ENCODE measurements at regions not wholly inside any gene's neighbourhood (a gene's known extent, or its start where the extent isn't known, plus 50 kb on each side); places are given as distances from the start of the nearest gene placed in this dataset.
"Not testable (repeated sequence)": the region's sequence is repeated elsewhere in the genome, so short reads cannot be mapped to it uniquely, and the experiment has no call there.

GRCh38 chr4:188387179-188387791 is 248.0 kb downstream of the TRIML1 start:
- no peaks in the 10 kb centered on the region for H3K9me2 ChIP-seq (replicated peaks; ENCODE audit: low read length)
- H4K20me1 ChIP-seq (ENCODE audit: low read length): no peaks in the 10 kb centered on the region
- POLR2A ChIA-PET (ENCODE audit: unreplicated experiment): no interaction called here
- DNase-seq (no peak), ATAC-seq (no peak)
- H3K4me2 ChIP-seq (ENCODE audit: low read length): no peak overlapping the region
- no peaks in the 10 kb centered on the region for H3K9me3 ChIP-seq (ENCODE audit: low read length)
- no peak overlapping the region for H3K9ac ChIP-seq (ENCODE audit: low read length)
- intact Hi-C loops (cut with micrococcal nuclease): no loop called here
- no peaks in the 10 kb centered on the region for H3F3A ChIP-seq (ENCODE audit: low read length, unreplicated experiment)
- no TSS peak for BruUV-seq (replicated peaks)
- H3K79me2 ChIP-seq (ENCODE audit: low read length): no peaks in the 10 kb centered on the region
- no peak overlapping the region for H2AFZ ChIP-seq (ENCODE audit: low read length)
- H3K4me3 ChIP-seq (ENCODE audit: low read length): no peak overlapping the region
- H3K27ac ChIP-seq (ENCODE audit: low read length): no peak overlapping the region
- no peak for TF ChIP-seq CTCF (conservative IDR thresholded peaks at IDR 0.05; ENCODE audit: low read depth, low read length)
- no peak for TF ChIP-seq EZH2 (IDR thresholded peaks at IDR 0.05; ENCODE audit: low read length, unreplicated experiment)
- no peak for TF ChIP-seq EZH2phosphoT487 (IDR thresholded peaks at IDR 0.05; ENCODE audit: borderline replicate concordance, low read length)
- CTCF ChIA-PET: interaction anchor here (0.5 kb wide), 1 partner anchor 1793 kb away, joined by 3 read pairs; no protein-coding TSS in a partner anchor
- no peaks in the 10 kb centered on the region for H3K4me1 ChIP-seq (ENCODE audit: insufficient read depth, low read length)
- H3K36me3 ChIP-seq (ENCODE audit: low read depth, low read length): no peaks in the 10 kb centered on the region
- H3K27me3 ChIP-seq (ENCODE audit: low read length): no peaks in the 10 kb centered on the region

GRCh38 chr4:188391349-188391748 is 252.1 kb downstream of the TRIML1 start:
- BruUV-seq (replicated peaks); H3F3A ChIP-seq (ENCODE audit: low read length, unreplicated experiment); H3K27ac ChIP-seq (ENCODE audit: low read length): not testable (repeated sequence)

GRCh38 chr4:188396037-188396436 is 256.8 kb downstream of the TRIML1 start:
- POLR2A ChIA-PET (ENCODE audit: unreplicated experiment): no interaction called here
- Histone ChIP-seq H4K20me1 (ENCODE audit: low read length) (no peaks in the 10 kb centered on the region), H3K4me2 (ENCODE audit: low read length) (no peak overlapping the region), H3K9ac (ENCODE audit: low read length) (no peak overlapping the region), H3F3A (ENCODE audit: low read length, unreplicated experiment) (no peaks in the 10 kb centered on the region), H3K4me3 (ENCODE audit: low read length) (no peak overlapping the region), H2AFZ (ENCODE audit: low read length) (no peak overlapping the region), H3K4me1 (ENCODE audit: insufficient read depth, low read length) (no peaks in the 10 kb centered on the region), H3K36me3 (ENCODE audit: low read depth, low read length) (no peaks in the 10 kb centered on the region), H3K27ac (ENCODE audit: low read length) (no peak overlapping the region), H3K9me2 (replicated peaks; ENCODE audit: low read length) (no peaks in the 10 kb centered on the region), H3K27me3 (ENCODE audit: low read length) (no peaks in the 10 kb centered on the region), H3K79me2 (ENCODE audit: low read length) (no peaks in the 10 kb centered on the region), H3K9me3 (ENCODE audit: low read length) (no peaks in the 10 kb centered on the region)
- DNase-seq (no peak), ATAC-seq (no peak)
- CTCF ChIA-PET: no interaction called here
- intact Hi-C loops (cut with micrococcal nuclease): no loop called here
- no peak for TF ChIP-seq EZH2phosphoT487 (IDR thresholded peaks at IDR 0.05; ENCODE audit: borderline replicate concordance, low read length)
- TF ChIP-seq CTCF (conservative IDR thresholded peaks at IDR 0.05; ENCODE audit: low read depth, low read length): no peak
- TF ChIP-seq EZH2 (IDR thresholded peaks at IDR 0.05; ENCODE audit: low read length, unreplicated experiment): no peak
- no TSS peak for BruUV-seq (replicated peaks)

More at GRCh38 chr4:188391349-188391748, 252.1 kb downstream of the TRIML1 start:
- intact Hi-C loops (cut with micrococcal nuclease); H3K36me3 ChIP-seq (ENCODE audit: low read depth, low read length); H3K79me2 ChIP-seq (ENCODE audit: low read length); H4K20me1 ChIP-seq (ENCODE audit: low read length); DNase-seq; H3K4me1 ChIP-seq (ENCODE audit: insufficient read depth, low read length); ATAC-seq; H3K4me2 ChIP-seq (ENCODE audit: low read length); H3K27me3 ChIP-seq (ENCODE audit: low read length); H3K9me2 ChIP-seq (replicated peaks; ENCODE audit: low read length); POLR2A ChIA-PET (ENCODE audit: unreplicated experiment); H3K4me3 ChIP-seq (ENCODE audit: low read length); H3K9ac ChIP-seq (ENCODE audit: low read length); H2AFZ ChIP-seq (ENCODE audit: low read length); CTCF ChIA-PET; H3K9me3 ChIP-seq (ENCODE audit: low read length): not testable (repeated sequence)

Measured in PC-3 (cell line).